Fibroblast of skin of scalp (primary cell): ENCODE measurements at regions not wholly inside any gene's neighbourhood (a gene's known extent, or its start where the extent isn't known, plus 50 kb on each side); places are given as distances from the start of the nearest gene placed in this dataset.
A peak's percentile ranks its signal among the peaks of the same experiment; 100 is the strongest.

Experiments used
- DNase-seq: peaks from one replicate; pipeline ENCODE4 v3.0.0-alpha.2; 2013

DNA sequence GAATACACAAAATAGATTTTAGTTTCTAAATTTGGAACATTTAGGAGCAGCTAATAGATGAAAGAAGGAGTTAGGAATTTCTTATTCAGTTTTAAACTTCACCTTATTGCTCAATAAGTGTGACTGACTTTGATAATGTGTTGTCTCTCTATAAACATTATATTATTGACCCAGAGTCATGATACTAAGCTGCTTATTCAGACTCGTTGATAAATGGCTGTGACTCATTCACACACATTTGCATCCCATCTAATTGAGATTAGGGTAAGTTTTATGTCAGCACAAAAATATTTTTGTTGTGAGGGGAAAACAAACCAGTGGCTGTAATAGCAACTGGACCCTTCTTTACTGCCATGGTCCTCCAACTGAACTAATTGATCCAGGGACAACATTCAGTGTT, 137.6 kb downstream of the GOLIM4 start:
- DNase-seq: no peak

DNA sequence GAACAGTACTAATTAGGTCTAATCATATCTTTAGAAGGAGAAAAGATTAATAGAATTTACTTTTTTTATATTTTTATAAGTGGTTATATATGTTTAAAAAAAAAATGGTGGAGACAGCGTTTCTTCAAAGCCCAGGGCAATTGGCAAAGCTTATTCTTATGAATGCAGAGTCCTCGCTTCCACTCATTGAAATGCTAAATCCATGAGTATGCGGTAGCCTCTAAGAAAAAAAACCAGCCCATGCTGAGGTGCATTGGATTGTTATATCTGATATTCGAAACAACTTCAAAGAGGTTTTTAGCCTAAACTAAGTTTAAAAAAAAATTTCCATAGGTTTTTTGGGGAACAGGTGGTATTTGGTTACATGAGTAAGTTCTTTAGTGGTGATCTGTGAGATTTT, 142.8 kb downstream of the GOLIM4 start:
- no peak for DNase-seq

DNA sequence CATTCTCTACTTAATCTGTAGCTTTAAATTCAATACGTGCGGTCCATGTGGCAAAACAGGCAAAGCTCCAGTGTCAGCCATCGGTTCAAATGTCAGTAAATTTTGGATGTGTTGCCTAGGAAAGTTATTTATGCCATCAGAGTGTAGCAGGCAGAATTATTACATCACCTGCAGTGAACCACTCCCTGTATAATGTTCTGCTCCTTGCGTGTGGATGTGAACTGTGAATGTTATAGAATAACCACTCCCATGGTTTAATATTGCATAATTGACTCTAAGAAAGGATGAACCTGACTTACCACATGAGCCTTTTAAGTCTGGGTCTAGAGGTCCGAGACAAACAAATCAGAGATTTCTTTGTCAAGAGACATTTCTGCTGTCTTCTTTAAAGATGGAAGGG, 145.5 kb downstream of the GOLIM4 start:
- no peak for DNase-seq

DNA sequence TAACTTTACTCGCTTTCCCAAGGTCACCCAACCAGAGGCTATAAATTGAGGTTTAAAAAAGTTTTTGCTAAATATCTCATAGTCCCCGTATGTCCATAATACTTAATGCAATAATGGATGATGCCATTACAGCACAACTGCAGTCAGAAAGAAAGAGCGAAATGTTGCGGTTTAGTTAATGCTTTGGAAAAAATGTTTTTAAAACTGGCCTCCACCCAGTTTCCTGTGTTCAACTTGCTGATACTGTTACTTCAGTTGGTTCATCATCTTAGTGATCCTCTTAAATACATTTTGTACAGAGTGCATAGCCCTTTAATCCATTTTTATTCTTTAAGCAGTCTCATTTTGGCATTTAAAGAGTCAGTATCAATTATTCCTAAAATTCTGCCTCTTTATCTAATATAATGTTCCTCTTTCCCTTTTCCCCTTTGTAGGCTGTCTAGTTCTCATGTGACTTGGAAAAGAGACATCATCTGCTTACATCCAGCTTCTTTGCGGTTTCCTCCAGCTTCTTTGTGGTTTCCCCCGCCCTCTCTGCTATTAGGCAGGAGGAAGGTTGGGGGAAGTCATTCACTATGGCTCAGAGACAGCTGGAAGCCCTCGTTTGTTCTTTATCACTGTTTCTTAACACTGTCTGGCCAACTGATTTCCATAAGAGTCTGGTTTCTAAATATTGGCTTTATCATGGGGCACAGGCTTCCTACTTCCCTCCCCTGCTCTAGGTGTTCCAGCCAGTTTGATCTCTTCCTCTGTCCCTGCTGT, 154.3 kb downstream of the GOLIM4 start:
- DNase-seq: peak; percentile 89

DNA sequence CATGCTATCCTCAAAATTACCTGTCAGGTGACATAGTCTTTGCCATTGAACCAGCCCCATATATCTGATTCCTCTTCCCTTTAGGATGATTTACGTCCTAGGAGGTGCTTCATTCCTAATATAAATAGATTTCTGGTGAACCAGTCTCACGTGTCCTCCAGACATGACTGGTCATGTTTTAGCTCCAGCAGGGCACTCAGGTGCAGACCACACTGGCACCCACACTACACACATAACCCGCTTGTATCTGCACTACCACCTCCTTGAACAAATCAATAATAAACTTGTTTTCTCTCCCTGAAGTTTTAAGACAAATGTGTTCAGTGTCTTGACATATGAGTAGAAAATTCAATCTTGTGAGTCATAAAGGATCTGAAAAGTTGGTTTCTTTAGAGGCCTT, 155.5 kb downstream of the GOLIM4 start:
- DNase-seq: peak; percentile 0

DNA sequence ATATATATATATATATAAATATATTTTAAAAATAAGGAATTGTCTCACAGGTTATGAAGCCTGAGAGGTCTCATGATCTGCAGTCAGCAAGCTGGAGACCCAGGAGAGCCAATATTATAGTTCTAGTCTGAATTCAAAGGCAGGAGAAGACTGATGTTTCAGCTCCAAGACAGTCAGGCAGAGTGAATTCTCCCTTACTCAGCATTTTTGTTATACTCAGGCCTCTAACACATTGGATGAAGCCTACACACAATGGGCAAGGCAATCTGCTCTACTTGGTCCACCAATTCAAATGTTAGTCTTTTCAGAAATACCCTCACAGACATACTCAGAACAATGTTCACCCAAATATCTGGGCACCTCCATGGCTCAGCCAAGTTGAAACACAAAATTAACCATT, 157.2 kb downstream of the GOLIM4 start:
- no peak for DNase-seq

DNA sequence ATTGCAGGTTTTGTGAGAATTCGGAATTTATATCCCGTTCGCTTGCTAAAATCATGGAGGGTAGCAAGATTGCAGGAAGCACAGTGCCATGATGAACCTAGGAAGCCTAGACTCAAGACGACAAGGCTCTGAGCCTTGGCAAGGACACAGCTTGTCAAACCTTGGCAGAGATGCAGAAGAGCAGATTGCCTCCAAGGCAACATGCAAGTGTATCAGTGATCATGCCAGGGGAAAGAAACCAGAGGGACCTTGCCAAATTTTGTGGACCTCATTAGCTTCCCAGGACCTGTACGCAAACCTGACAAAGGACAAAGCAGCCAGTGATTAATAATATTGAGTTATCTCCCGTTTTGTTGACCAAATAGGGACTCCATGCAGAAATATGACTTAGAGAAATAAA, 159.7 kb downstream of the GOLIM4 start:
- DNase-seq: no peak

DNA sequence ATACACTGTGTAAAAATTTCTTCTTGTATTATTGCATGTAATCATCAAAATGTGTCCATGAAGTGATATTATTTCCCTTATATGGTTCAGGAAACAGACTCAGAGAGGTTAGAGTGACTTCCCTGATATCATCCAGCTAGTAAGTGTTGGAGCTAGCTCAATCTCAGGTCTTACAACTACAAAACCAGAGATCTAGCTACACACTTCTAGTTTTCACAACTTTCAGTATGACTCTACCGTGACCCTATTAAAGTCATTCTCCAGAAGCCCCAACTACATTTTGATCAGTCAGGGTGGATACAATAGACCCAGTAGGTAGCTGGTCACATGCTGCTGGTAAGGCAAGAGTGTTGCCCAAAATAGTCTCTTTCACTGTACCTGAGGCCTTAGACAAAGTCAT, 165.3 kb downstream of the GOLIM4 start:
- DNase-seq: no peak

DNA sequence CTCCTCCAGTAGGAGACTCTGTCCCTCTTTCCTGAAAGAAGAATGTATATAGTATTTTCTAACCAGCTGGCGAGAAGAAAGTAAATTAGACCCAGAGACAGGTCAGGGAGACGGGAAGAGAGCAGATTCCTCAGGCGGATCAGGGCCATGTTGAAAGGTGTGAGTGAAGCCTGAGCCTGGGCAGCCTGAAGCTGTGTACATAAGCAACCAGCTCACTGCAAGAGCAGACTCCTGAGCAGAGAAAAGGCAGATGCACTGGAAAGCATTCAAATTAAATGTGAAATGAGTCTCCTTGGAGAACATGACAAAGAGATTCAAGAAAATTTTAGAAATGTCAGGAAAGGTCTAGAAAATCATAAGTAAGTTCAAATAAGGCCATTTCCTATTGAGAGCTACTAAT, 165.8 kb downstream of the GOLIM4 start:
- no peak for DNase-seq

DNA sequence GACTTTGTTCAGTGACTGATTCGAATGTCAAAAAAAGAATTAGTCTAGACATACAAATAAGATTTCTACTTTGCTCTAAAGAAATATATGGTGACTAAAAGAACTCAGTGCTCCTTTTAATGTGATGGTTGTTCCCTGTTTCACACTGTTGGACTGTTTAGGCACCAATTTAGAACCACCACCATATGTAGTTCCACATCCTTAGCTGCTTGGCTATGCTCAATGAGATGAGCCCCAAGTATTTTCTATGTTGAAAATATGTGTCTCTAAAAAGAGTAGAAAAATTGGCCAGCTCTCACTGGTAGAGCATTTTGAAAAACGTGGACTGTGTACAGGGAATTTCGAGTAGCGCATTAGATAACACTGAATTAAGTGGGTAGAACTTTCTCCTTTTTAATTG, 167.3 kb downstream of the GOLIM4 start:
- DNase-seq: no peak

DNA sequence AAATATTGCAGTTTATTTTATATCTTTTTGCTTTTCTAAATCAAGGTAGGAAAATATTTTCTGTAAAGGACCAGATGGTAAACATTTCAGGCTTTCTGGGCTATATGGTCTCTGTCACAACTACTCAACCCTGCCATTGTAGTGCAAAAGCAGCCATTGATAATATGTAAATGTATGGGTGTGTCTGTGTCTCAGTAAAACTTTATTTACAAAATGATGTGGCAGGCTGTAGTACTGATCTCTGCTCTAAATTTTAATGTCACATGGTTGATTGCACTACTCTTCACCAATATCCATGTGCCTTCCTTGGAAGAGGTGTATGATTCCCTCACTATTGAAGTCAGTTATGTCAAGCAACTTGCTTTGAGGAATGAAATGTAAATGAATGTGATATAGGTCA, 175.0 kb downstream of the GOLIM4 start:
- no peak for DNase-seq

DNA sequence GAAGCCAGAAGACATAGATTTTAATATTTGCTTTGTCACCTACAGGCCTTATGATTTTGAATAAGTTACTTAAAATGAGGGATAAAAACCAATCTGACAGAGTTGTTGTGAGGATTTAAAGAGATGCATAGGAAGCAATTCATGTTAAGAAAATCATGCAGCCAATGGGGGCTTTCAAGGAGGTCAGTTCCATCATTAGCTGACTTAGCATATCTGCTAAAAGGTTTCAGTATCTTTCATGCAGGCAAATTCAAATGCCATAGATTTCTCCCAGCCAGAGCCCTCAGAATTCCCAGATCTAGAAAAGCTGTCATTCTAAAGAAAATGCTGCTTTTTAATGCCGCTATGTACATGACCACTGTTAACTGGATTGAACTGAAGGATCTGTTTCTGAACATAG, 176.1 kb downstream of the GOLIM4 start:
- no peak for DNase-seq

DNA sequence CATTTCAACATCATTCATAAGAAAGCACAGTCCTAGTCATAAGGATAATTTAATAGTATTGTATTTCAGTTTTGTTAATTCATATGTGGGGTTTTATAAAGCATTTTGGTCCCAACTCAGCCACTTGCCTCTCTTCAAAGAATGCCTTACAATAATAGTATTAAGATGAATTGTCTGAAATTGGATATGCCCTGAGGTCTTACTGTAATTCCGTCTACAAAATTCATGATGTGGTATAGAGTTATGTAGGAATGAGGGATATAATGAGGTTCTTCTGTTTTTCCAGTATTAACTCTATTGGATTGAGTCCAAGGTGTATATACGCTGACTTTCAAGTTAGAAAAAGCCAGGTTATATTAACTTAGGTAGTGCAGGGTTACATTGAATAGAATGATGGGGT, 177.0 kb downstream of the GOLIM4 start:
- peak; percentile 7 for DNase-seq

DNA sequence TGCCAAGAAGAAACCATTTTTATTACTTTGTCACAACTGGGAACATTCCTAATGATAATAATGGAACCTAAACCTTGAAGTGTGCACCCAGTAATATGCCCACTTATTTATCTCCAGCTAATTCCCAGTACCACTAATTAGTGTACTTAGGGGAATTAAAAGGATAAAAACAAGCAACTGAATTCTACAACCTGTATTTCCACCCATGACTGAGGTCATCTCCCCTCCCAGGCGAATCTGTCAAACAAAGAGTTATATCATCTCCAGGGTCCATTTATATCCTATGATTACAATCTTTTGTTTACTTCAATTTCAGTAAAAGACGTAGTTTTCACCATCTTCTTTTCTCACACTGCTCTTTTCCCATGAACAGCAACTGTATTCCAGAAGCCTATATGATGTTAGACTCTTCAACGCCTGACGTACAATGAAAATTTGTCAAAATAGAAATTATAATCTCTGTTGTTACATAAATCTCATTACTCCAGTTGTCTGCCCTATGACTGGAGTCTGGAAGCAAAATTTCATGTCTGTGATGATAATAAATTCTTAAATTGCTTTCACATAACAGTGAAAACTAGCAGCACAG, 177.6 kb downstream of the GOLIM4 start:
- DNase-seq: no peak

DNA sequence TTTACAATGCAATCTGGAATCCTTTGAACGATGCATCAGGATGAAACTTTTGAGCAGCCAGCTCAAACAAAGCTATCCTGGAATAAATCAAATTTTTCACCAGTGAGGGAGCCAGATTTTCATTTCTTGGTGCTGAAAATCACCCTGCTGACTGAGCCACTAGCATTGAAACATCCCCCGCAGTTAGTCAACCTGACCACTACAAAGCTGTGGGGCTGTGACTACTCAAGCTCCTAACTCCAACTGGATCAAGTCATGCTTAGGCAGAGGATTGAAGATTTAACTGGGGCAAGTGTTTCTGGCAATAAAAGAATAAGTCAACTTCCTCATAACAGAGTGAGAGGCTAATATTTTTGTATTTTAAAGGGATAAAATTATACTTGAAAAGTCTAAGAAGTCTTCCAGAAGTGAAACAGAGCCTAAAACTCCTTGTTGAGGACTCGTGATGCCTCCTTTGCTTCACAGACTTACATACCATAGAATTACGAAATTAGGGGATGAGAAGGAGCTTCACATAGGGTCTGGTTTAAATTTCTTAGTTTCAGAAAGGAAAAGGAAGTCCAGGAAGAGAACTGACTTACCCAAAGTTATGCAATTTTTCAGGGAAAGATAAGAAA, 177.8 kb downstream of the SERPINI1 start:
- DNase-seq: peak; percentile 29

DNA sequence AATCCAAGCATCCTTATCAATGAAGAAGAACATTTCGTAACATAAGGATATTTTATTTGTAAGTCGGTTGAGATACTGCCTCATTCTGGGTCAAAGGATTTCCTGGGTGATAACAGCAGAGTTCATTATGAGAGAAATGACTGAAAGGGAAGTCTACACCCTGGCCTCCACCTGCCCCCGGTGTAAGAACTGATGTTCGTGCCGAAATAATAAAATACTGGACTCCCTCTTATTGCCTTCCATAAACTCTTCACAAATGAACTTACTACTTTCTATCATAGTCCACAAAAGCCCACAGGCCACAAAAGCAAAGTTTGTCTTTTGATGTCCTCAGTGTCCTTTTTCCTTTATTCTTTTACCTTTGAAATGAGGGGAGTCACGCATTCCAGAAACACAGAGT, 174.4 kb downstream of the SERPINI1 start:
- DNase-seq: no peak

DNA sequence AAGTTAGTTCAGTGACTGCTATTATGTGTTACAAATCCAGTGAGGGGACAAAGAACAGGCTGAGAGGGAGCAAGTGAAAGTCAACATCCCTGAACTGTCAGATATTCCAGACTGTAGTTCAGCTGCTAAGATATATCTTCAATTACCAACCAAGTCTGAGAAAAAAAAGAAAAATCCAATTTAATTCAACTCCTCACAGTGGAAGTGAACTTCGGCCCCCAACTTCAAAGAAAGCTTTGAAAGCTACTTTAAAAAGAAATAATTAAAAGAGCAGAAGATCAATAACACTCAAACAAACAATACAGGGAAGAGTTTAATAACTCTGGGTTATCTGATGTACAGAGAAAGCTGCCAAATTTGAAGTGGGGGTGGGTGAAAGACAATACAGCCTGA, 174.0 kb downstream of the SERPINI1 start:
- no peak for DNase-seq

DNA sequence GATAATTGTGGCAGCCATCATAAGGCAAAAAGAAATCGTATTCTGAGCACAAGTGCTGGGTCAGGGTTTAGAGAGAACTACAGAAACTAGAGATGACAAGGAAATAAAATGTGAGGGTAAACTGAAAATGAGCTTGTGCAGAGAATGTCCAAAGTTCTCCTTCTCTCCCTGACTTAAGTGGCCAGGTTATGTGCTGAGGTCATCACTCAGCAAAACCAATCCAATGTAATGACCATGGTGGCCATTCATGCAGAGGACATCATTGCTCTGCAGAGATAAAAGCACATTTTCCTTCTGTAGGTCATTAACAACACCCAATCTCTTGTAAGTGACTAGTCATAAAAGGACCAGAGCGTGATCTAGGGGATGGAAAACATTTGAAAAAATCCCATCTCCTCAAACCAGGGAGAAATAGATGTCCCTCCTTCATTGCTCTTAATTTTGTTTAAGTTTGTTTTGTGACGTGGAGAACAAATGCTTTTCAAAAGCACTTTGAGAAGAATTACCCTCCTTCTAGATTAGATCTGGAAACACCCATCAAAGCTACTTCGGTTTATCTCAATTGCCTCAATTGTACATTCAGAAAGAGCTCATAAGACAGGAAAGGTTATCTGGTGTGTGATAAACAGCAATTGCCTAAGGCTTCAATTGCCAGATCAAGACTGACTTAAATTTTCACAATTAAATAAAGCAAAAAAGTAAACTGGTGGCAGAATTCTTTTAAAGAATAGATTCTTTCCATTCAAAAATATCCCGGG, 173.4 kb downstream of the SERPINI1 start:
- no peak for DNase-seq

DNA sequence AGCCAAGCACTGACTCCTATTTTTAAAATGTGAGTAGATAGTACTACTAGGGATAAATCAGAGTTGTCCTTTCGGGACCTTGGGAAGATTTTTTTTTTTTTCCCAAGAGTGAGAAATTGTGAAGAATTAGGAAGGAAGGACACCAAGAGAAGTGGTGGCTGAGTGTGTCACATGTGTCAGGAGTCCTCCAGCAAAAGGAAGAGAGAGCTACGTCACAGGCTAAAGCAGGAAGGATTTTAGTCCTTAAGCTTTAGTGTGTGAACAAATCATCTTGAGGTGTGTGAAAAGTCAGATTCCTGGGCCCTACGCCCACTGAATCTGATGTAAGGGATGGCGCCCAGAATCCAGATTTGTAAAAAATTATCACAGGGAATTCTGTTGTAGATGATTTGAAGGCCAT, 172.7 kb downstream of the SERPINI1 start:
- DNase-seq: no peak

DNA sequence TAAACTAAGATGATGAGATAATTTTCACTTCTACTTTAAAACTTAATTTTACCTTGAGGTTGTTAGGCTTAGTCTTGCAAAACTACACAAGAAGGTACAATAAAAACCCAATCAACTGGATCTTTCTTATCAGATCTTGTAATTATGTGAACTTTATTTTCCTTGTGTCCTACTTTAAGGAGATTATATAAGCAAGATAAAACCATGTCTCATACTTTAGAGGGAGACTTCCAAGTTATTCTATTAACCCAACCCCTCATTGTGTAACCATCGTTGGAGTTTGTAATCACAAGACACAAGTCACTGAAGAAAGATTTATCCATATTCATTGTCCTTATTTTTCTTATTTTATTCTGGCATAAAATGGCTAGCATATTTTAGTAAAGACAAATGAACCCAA, 165.6 kb downstream of the SERPINI1 start:
- no peak for DNase-seq

DNA sequence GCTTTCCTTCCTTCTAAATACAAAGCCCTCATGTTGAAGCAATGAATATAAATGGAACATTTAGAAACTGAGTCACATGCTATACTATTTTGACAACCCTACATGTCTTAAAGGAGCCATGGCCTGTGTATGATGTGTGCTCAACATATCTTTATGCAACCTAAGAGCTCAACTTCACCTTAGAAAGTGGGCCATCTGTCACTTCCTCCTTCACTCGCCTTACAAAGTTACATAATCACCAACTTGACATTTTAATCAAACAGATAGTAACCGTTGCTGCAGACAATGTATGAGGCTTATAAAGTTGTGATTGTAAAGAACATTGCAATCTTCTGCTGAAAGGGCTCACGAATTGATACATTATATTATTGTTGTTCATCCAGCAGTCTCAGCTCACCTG, 163.6 kb downstream of the SERPINI1 start:
- no peak for DNase-seq

DNA sequence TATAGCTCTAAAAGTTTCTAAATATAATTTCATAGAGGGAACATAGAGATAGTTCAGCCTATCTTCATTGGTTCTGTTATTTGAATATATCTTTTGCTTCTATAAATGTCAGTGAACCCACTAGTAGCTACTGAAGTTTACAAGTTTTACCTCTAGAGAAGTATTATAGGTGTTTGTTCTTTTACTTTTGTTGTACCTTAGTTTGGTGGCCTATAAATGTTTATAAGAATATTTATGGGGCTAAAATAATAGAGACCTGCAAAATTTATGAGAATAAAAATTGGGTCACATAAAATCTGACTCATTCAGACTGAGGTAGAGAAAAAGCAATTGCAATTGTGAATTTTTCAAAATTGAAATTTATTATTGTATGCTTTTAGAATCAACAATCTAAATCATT, 162.6 kb downstream of the SERPINI1 start:
- DNase-seq: no peak

DNA sequence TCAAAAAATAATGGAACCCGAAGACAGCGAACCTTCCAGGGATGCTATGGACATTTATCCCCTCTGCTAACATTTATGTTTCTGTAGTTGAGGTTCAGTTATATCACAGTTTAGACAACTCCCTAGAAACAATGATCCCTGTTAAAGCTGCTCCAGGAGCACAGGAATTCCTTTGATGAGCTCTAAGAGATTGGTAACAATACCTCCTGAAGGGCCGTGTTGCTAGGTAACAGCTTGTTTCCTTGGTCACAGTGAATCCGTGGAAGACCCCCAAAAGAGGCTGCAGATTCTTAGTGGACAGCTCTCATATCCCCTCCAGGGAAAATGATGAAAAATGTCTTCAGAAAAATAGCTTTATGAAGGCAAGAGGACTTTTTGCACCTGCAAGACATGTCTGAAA, 160.2 kb downstream of the SERPINI1 start:
- DNase-seq: no peak

DNA sequence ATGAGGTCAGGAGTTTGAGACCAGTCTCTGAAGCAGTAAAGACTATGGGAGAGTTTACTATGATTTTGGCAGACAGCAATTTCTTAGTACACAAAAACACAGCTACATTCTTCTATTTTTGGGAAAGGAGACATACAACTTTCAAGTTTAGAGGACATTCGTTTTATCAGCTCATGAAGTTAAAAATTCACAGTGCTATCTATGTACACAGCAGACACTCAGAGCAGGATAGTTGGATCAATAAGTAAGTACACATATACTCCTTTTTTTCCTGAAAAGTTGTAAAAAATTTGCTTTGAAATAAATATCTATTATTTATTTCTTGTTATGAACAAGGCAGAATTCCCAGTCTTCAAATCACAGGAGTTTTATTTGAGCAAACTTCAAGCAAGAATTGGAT, 159.7 kb downstream of the SERPINI1 start:
- DNase-seq: no peak
